22Rv1 (cell line): ENCODE measurements at regions not wholly inside any gene's neighbourhood (a gene's known extent, or its start where the extent isn't known, plus 50 kb on each side); places are given as distances from the start of the nearest gene placed in this dataset.

ENCODE experiments used
- ZFX ChIP-seq: fragments of 450-650 bp; IDR thresholded peaks from 2 replicates; pipeline ENCODE4 v1.6.1; 2017; ENCODE audit warnings: antibody characterized with exemption, borderline replicate concordance
- TF ChIP-seq, protein P1 (sequence below): fragments of 450-650 bp; IDR thresholded peaks from 2 replicates; pipeline ENCODE4 v1.5.1; 2017; ENCODE audit warnings: mild to moderate bottlenecking

DNA sequence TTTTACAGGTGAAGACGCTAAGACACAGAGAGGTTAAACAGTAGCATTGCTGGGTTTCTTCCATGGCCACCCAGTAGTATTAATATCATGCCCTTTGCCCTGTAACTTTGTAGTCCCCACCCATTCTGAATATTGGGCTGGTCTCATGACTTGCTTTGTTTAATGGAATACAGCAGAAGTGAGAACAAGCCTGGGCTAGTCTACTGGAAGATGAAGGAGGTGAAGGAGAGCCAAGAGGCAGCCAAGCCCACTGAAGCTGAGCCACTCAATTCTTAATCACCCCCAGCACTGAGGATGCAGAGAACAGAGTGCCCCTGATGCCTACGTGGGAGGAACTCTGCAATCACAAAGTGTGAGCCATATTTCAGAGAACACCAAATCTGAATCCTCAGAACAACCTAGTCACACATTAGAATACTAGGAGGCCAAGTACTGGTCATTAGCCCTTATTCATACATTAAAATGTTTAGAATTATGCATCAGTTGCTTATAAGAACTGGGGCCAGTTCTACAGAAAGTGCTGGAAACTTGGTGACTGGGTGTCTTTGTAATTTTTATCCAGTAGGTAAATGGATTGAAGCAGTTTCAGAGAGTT is 202.5 kb upstream of the ADRA1D start:
- TF ChIP-seq ZFX, result no peak
- TF ChIP-seq, protein P1, sequence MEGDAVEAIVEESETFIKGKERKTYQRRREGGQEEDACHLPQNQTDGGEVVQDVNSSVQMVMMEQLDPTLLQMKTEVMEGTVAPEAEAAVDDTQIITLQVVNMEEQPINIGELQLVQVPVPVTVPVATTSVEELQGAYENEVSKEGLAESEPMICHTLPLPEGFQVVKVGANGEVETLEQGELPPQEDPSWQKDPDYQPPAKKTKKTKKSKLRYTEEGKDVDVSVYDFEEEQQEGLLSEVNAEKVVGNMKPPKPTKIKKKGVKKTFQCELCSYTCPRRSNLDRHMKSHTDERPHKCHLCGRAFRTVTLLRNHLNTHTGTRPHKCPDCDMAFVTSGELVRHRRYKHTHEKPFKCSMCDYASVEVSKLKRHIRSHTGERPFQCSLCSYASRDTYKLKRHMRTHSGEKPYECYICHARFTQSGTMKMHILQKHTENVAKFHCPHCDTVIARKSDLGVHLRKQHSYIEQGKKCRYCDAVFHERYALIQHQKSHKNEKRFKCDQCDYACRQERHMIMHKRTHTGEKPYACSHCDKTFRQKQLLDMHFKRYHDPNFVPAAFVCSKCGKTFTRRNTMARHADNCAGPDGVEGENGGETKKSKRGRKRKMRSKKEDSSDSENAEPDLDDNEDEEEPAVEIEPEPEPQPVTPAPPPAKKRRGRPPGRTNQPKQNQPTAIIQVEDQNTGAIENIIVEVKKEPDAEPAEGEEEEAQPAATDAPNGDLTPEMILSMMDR, result no peak
